Liver (tissue), 8 donors: ENCODE measurements at regions not wholly inside any gene's neighbourhood (a gene's known extent, or its start where the extent isn't known, plus 50 kb on each side); places are given as distances from the start of the nearest gene placed in this dataset.

Experiments
- DNase-seq: peaks from one replicate; pipeline ENCODE4 v3.0.0-alpha.2; 2017; ENCODE audit warnings: low spot score
- H3K27ac ChIP-seq, 2 donors: one replicate each; pipeline ENCODE4 v1.7.0; 2013; ENCODE audit warnings: inconsistent platforms in 2 of 2, low read length in 2 of 2, control low read depth in 1 of 2, low read depth in 1 of 2, mild to moderate bottlenecking in 1 of 2
- H3K27me3 ChIP-seq, 4 donors: one replicate each; pipeline versions ENCODE4 v1.6.1 to v1.7.0; 2013; ENCODE audit warnings: low read length in 3 of 4, inconsistent platforms in 1 of 4, mild to moderate bottlenecking in 1 of 4, moderate library complexity in 1 of 4; ENCODE audit not compliant: control insufficient read depth in 4 of 4, insufficient read depth in 4 of 4
- H3K36me3 ChIP-seq, 4 donors: one replicate each; pipeline versions ENCODE4 v1.6.1 to v1.7.0; 2013; ENCODE audit warnings: low read length in 3 of 4, mild to moderate bottlenecking in 3 of 4, low read depth in 1 of 4, moderate library complexity in 1 of 4; ENCODE audit not compliant: control insufficient read depth in 4 of 4, insufficient read depth in 3 of 4
- H3K4me1 ChIP-seq, 4 donors: one replicate each; pipeline versions ENCODE4 v1.6.1 to v1.7.0; 2013; ENCODE audit warnings: low read length in 3 of 4, mild to moderate bottlenecking in 3 of 4, moderate library complexity in 1 of 4; ENCODE audit not compliant: control insufficient read depth in 4 of 4, insufficient read depth in 4 of 4
- H3K4me3 ChIP-seq, 3 donors: one replicate each; pipeline versions ENCODE4 v1.6.1 to v1.7.0; 2013; ENCODE audit warnings: low read length in 3 of 3, control low read depth in 1 of 3, low read depth in 1 of 3, mild to moderate bottlenecking in 1 of 3
- H3K9ac ChIP-seq, 2 donors: one replicate each; pipeline ENCODE4 v1.7.0; 2013; ENCODE audit warnings: low read length in 2 of 2, mild to moderate bottlenecking in 2 of 2, moderate library complexity in 2 of 2, control low read depth in 1 of 2, low read depth in 1 of 2
- H3K9me3 ChIP-seq, 4 donors: one replicate each; pipeline versions ENCODE4 v1.6.1 to v1.7.0; 2013; ENCODE audit warnings: low read length in 3 of 4; ENCODE audit not compliant: control insufficient read depth in 4 of 4
- ATF3 ChIP-seq: IDR thresholded peaks from 2 replicates; pipeline ENCODE4 v1.6.1; 2016; ENCODE audit warnings: antibody characterized with exemption
- CTCF ChIP-seq: fragments of 150-350 bp; IDR thresholded peaks from 2 replicates; pipeline ENCODE4 v1.5.1; 2017; ENCODE audit warnings: improper control_type of control experiment, low read depth, low read length; ENCODE audit not compliant: missing input control
- EGR1 ChIP-seq, 2 donors: IDR thresholded peaks; 2 replicates each; pipeline ENCODE4 v1.6.1; 2016 to 2018; ENCODE audit warnings: antibody characterized with exemption in 2 of 2, low read depth in 2 of 2
- FOXA2 ChIP-seq: IDR thresholded peaks from 2 replicates; pipeline ENCODE4 v1.6.1; 2016; ENCODE audit warnings: antibody characterized with exemption
- GABPA ChIP-seq, 2 donors: IDR thresholded peaks in 1 of 2; conservative IDR thresholded peaks in 1 of 2; 2 replicates each; pipeline ENCODE4 v1.6.1; 2016; ENCODE audit warnings: antibody characterized with exemption in 2 of 2, mild to moderate bottlenecking in 1 of 2, moderate library complexity in 1 of 2
- HNF4A ChIP-seq, 2 donors: conservative IDR thresholded peaks; 2 replicates each; pipeline ENCODE4 v1.6.1; 2016; ENCODE audit warnings: antibody characterized with exemption in 2 of 2, mild to moderate bottlenecking in 2 of 2
- JUND ChIP-seq, 2 donors: IDR thresholded peaks; 2 replicates each; pipeline ENCODE4 v1.6.1; 2016; ENCODE audit warnings: antibody characterized with exemption in 2 of 2
- MAX ChIP-seq: IDR thresholded peaks from 2 replicates; pipeline ENCODE4 v1.6.1; 2016; ENCODE audit warnings: antibody characterized with exemption
- RAD21 ChIP-seq, 2 donors: IDR thresholded peaks; 2 replicates each; pipeline ENCODE4 v1.6.1; 2016; ENCODE audit warnings: antibody characterized with exemption in 2 of 2, mild to moderate bottlenecking in 2 of 2
- REST ChIP-seq: IDR thresholded peaks from 2 replicates; pipeline ENCODE4 v1.6.1; 2016; ENCODE audit warnings: antibody characterized with exemption, mild to moderate bottlenecking
- RXRA ChIP-seq, 2 donors: IDR thresholded peaks; 2 replicates each; pipeline ENCODE4 v1.6.1; 2017 to 2018; ENCODE audit warnings: antibody characterized with exemption in 2 of 2, mild to moderate bottlenecking in 1 of 2
- SP1 ChIP-seq: IDR thresholded peaks from 2 replicates; pipeline ENCODE4 v1.6.1; 2018; ENCODE audit warnings: antibody characterized with exemption, mild to moderate bottlenecking
- TAF1 ChIP-seq: conservative IDR thresholded peaks from 2 replicates; pipeline ENCODE4 v1.6.1; 2016; ENCODE audit warnings: antibody characterized with exemption, mild to moderate bottlenecking
- YY1 ChIP-seq: IDR thresholded peaks from 2 replicates; pipeline ENCODE4 v1.6.1; 2016; ENCODE audit warnings: antibody characterized with exemption, mild to moderate bottlenecking
- ZBTB33 ChIP-seq: IDR thresholded peaks from 2 replicates; pipeline ENCODE4 v1.6.1; 2016; ENCODE audit warnings: antibody characterized with exemption
- WGBS: extraction: QIAGEN DNeasy Blood & Tissue Kit; methylation state at CpG from one replicate; pipeline ENCODE4 v1.1.7; 2013; 5-methylcytosine and 5-hydroxymethylcytosine counted together
- donor health status: healthy.
- donor health status: healthy.
- donor health status: healthy.
- donor health status: healthy.
- donor health status: healthy.

GRCh38 chr13:99044764-99045163 lies 66.9 kb upstream of the DOCK9 start:
- no peak for TF ChIP-seq HNF4A (conservative IDR thresholded peaks at IDR 0.05)
- no peak for TF ChIP-seq SP1
- no peak for TF ChIP-seq ZBTB33
- no peak for TF ChIP-seq ATF3
- H3K27me3 ChIP-seq = no peaks in the 10 kb centered on the region
- 81% methylated on average over 4 of the region's 4 CpGs for WGBS

GRCh38 chr13:99045396-99045795 lies 67.5 kb upstream of the DOCK9 start:
- no peak for DNase-seq
- Histone ChIP-seq H3K9me3 (no peaks in the 10 kb centered on the region), H3K27ac (no peak overlapping the region), H3K36me3 (no peaks in the 10 kb centered on the region), H3K4me1 (peaks cover 0 to 6% (median 0%) of the 10 kb centered on the region in 4 donors), H3K27me3 (no peaks in the 10 kb centered on the region), H3K4me3 (no peak overlapping the region), H3K9ac (no peak overlapping the region)
- WGBS = 89% methylated on average over 1 of the region's 1 CpG
- no peak for TF ChIP-seq MAX
- no peak for TF ChIP-seq GABPA (IDR thresholded peaks at IDR 0.05 in 1 of 2, conservative IDR thresholded peaks at IDR 0.05 in 1 of 2)
- no peak for TF ChIP-seq RXRA (IDR thresholded peaks at IDR 0.05)

More at GRCh38 chr13:99044764-99045163, 66.9 kb upstream of the DOCK9 start:
- peaks cover 0 to 6% (median 0%) of the 10 kb centered on the region in 4 donors for H3K4me1 ChIP-seq
- H3K27ac ChIP-seq = no peak overlapping the region
- DNase-seq = no peak
- no peaks in the 10 kb centered on the region for H3K9me3 ChIP-seq
- no peaks in the 10 kb centered on the region for H3K36me3 ChIP-seq
- H3K4me3 ChIP-seq = no peak overlapping the region
- H3K9ac ChIP-seq = no peak overlapping the region

- WGBS = 35% methylated on average over 4 of the region's 4 CpGs
- H3K4me3 ChIP-seq = no peak overlapping the region
- H3K4me1 ChIP-seq = peaks cover 0 to 6% (median 0%) of the 10 kb centered on the region in 4 donors
Measured at GRCh38 chr13:99046851-99047250, 69.0 kb upstream of the DOCK9 start.

More at GRCh38 chr13:99046851-99047250, 69.0 kb upstream of the DOCK9 start:
- H3K9ac ChIP-seq = no peak overlapping the region
- H3K27me3 ChIP-seq = no peaks in the 10 kb centered on the region
- no peak for TF ChIP-seq TAF1
- TF ChIP-seq CTCF = no peak
- TF ChIP-seq RXRA (IDR thresholded peaks at IDR 0.05) = no peak
- no peak for TF ChIP-seq EGR1 (IDR thresholded peaks at IDR 0.05; ENCODE audit: low read depth in 2 of 2)
- no peak for TF ChIP-seq ZBTB33
- no peak for TF ChIP-seq ATF3
- TF ChIP-seq HNF4A (conservative IDR thresholded peaks at IDR 0.05) = no peak
- TF ChIP-seq JUND (IDR thresholded peaks at IDR 0.05) = no peak
- TF ChIP-seq RAD21 (IDR thresholded peaks at IDR 0.05) = no peak
- no peak for TF ChIP-seq FOXA2
- no peak for TF ChIP-seq GABPA (IDR thresholded peaks at IDR 0.05 in 1 of 2, conservative IDR thresholded peaks at IDR 0.05 in 1 of 2)
- TF ChIP-seq REST = no peak
- TF ChIP-seq YY1 = no peak
- no peak for TF ChIP-seq MAX
- H3K9me3 ChIP-seq = no peaks in the 10 kb centered on the region
- H3K27ac ChIP-seq = no peak overlapping the region
- no peaks in the 10 kb centered on the region for H3K36me3 ChIP-seq
- no peak for DNase-seq
